HG02588 (cell line): ENCODE measurements at regions not wholly inside any gene's neighbourhood (a gene's known extent, or its start where the extent isn't known, plus 50 kb on each side); places are given as distances from the start of the nearest gene placed in this dataset.
"Not testable (repeated sequence)": the region's sequence is repeated elsewhere in the genome, so short reads cannot be mapped to it uniquely, and the experiment has no call there.

Experiments used
- ATAC-seq: cut with Tn5 transposase; IDR thresholded peaks from one replicate; pipeline ENCODE4 v1.9.1; 2021; ENCODE audit warnings: mild to moderate bottlenecking, moderate library complexity; ENCODE audit not compliant: unreplicated experiment

GRCh38 chr5:125481506-125482465 lies 735.3 kb upstream of the ZNF608 start:
- no peak for ATAC-seq

- no peak for ATAC-seq
These were observed 737.2 kb upstream of the ZNF608 start for GRCh38 chr5:125483609-125484008.

GRCh38 chr5:125484272-125484741 lies 737.9 kb upstream of the ZNF608 start:
- ATAC-seq: no peak

GRCh38 chr5:125484742-125485641 lies 738.6 kb upstream of the ZNF608 start:
- ATAC-seq: no peak

- no peak for ATAC-seq
These were observed 739.3 kb upstream of the ZNF608 start for GRCh38 chr5:125485771-125486170.

GRCh38 chr5:125486634-125487033 lies 740.2 kb upstream of the ZNF608 start:
- ATAC-seq: no peak

GRCh38 chr5:125487231-125487630 lies 740.8 kb upstream of the ZNF608 start:
- no peak for ATAC-seq

- not testable (repeated sequence) for ATAC-seq
These were observed 741.2 kb upstream of the ZNF608 start for GRCh38 chr5:125487652-125488051.

GRCh38 chr5:125489146-125489545 lies 742.7 kb upstream of the ZNF608 start:
- no peak for ATAC-seq

GRCh38 chr5:125491986-125492492 lies 745.6 kb upstream of the ZNF608 start:
- no peak for ATAC-seq

GRCh38 chr5:125492977-125493376 lies 746.5 kb upstream of the ZNF608 start:
- no peak for ATAC-seq

- ATAC-seq: no peak
These were observed 750.0 kb upstream of the ZNF608 start for GRCh38 chr5:125496393-125496792.

- ATAC-seq: no peak
These were observed 751.2 kb upstream of the ZNF608 start for GRCh38 chr5:125497651-125498050.

GRCh38 chr5:125499636-125500332 lies 753.3 kb upstream of the ZNF608 start:
- no peak for ATAC-seq

- ATAC-seq: no peak
These were observed 755.0 kb upstream of the ZNF608 start for GRCh38 chr5:125501396-125501795.

GRCh38 chr5:125503946-125504345 lies 757.5 kb upstream of the ZNF608 start:
- no peak for ATAC-seq

- ATAC-seq: no peak
These were observed 758.7 kb upstream of the ZNF608 start for GRCh38 chr5:125505115-125505514.

GRCh38 chr5:125506124-125506523 lies 759.7 kb upstream of the ZNF608 start:
- ATAC-seq: no peak

GRCh38 chr5:125508225-125508624 lies 761.8 kb upstream of the ZNF608 start:
- no peak for ATAC-seq

GRCh38 chr5:125510651-125511050 lies 764.2 kb upstream of the ZNF608 start:
- no peak for ATAC-seq
